Stimulated activated naive B cell treated with anti-CD40 and anti-IgM and Interleukin-4, amounts not matched to agents 10 μg/mL and 1 μg/mL and 100 μg/mL, for 72 hours (primary cell): ENCODE measurements at regions not wholly inside any gene's neighbourhood (a gene's known extent, or its start where the extent isn't known, plus 50 kb on each side); places are given as distances from the start of the nearest gene placed in this dataset.

Source experiments
- ATAC-seq, 2 donors: fragments of 150-1000 bp; cut with Tn5 transposase; replicated peaks; 2 replicates each; pipeline ENCODE4 v1.10.0; 2021; ENCODE audit warnings: moderate library complexity in 1 of 2
- DNase-seq: peaks from one replicate; pipeline ENCODE4 v3.0.0; 2021
- H3K27ac Mint-ChIP-seq: one replicate; pipeline ENCODE4 v1.8.0; 2022; ENCODE audit warnings: mild to moderate bottlenecking, mixed read lengths
- H3K27me3 Mint-ChIP-seq, 2 donors: one replicate each; pipeline ENCODE4 v1.8.0; 2022; ENCODE audit warnings: mixed read lengths in 2 of 2
- H3K36me3 Mint-ChIP-seq, 2 donors: one replicate each; pipeline ENCODE4 v1.8.0; 2022; ENCODE audit warnings: mixed read lengths in 2 of 2, mild to moderate bottlenecking in 1 of 2
- H3K4me1 Mint-ChIP-seq, 2 donors: one replicate each; pipeline ENCODE4 v1.8.0; 2022; ENCODE audit warnings: mixed read lengths in 2 of 2, mild to moderate bottlenecking in 1 of 2
- H3K4me3 Mint-ChIP-seq, 2 donors: one replicate each; pipeline ENCODE4 v1.8.0; 2022; ENCODE audit warnings: mild to moderate bottlenecking in 2 of 2, mixed read lengths in 2 of 2, moderate library complexity in 1 of 2
- H3K9me3 Mint-ChIP-seq, 2 donors: one replicate each; pipeline ENCODE4 v1.8.0; 2022; ENCODE audit warnings: mixed read lengths in 2 of 2, mild to moderate bottlenecking in 1 of 2

DNA sequence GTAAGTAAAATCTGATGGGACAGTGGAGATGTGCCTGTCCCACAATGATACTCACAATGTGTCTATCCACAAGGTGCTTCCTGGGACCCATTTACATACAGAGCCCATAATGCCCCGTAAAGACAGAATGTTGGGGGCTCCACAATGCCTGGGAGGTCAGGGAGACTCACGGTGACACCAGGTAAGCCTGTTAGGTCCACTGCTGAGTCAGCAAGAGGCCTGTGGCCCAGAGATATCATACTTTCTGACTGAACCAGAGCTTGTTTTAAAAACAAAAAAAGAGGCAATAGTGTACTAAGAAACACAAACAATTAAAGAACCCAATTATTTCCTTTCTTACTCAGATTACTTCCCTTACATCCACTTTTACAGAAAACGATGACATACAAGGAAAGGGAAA is 771.1 kb upstream of the ID2 start:
- DNase-seq (no peak), ATAC-seq (no peak)
- H3K36me3 Mint-ChIP-seq: no peaks in the 10 kb centered on the region
- H3K27ac Mint-ChIP-seq: no peak overlapping the region
- H3K4me3 Mint-ChIP-seq: no peak overlapping the region
- peaks cover 3 to 7% of the 10 kb centered on the region in 2 donors for H3K9me3 Mint-ChIP-seq
- H3K4me1 Mint-ChIP-seq: no peaks in the 10 kb centered on the region
- peaks cover 0 to 4% of the 10 kb centered on the region in 2 donors for H3K27me3 Mint-ChIP-seq

DNA sequence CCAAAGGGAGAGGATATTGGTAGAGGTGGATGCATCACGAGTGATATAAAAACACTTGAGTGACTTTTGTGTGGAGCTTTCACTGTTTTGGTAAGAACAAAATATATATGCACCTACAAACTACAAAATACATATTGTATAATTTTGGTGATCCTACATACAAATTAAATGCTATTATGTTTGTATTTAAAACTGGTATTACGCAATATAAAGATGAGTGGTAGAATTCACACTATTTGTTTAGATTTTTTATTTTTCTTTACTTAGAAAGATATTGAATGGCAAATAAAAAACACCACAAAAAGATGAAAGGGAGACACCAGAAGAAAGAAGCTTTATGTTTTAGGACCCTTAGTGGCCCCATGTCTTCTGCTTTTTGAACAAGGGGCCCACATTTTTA is 770.7 kb upstream of the ID2 start:
- H3K27ac Mint-ChIP-seq: no peak overlapping the region
- DNase-seq (no peak), ATAC-seq (no peak)
- H3K9me3 Mint-ChIP-seq: peaks cover 3 to 7% of the 10 kb centered on the region in 2 donors
- H3K27me3 Mint-ChIP-seq: peaks cover 0 to 4% of the 10 kb centered on the region in 2 donors
- H3K4me3 Mint-ChIP-seq: no peak overlapping the region
- H3K4me1 Mint-ChIP-seq: no peaks in the 10 kb centered on the region
- H3K36me3 Mint-ChIP-seq: no peaks in the 10 kb centered on the region

- H3K9me3 Mint-ChIP-seq: peaks cover 0 to 5% of the 10 kb centered on the region in 2 donors
- DNase-seq (no peak), ATAC-seq (no peak)
- H3K36me3 Mint-ChIP-seq: no peaks in the 10 kb centered on the region
- no peak overlapping the region for H3K4me3 Mint-ChIP-seq
- no peaks in the 10 kb centered on the region for H3K4me1 Mint-ChIP-seq
- no peak overlapping the region for H3K27ac Mint-ChIP-seq
- peaks cover 0 to 4% of the 10 kb centered on the region in 2 donors for H3K27me3 Mint-ChIP-seq
Measured at GRCh38 chr2:7913974-7914373, 767.9 kb upstream of the ID2 start.

- Mint-ChIP-seq H3K27ac (no peak overlapping the region), H3K9me3 (peaks cover 0 to 3% of the 10 kb centered on the region in 2 donors), H3K4me1 (no peaks in the 10 kb centered on the region), H3K27me3 (peaks cover 0 to 4% of the 10 kb centered on the region in 2 donors), H3K4me3 (no peak overlapping the region), H3K36me3 (no peaks in the 10 kb centered on the region)
- ATAC-seq (no peak), DNase-seq (no peak)
Measured at GRCh38 chr2:7915302-7916091, 766.4 kb upstream of the ID2 start.

DNA sequence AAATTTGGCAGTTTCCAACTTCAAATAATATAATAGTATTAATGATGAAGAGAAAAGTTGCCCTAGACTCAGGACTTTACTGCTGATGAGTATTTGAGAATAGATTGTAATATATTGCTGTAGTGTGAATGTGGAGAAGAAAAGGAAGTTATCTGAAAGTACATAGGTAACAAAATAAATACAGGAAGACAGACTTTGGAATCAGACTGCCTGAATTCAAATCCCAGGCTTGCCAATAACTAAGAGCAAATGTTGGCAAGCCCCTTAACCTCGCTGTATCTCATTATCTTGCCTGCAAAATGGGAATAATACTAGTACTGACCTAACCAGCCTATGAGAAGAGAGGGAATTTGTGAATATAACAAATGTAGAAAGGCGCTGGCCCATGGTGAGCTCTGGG is 765.2 kb upstream of the ID2 start:
- Mint-ChIP-seq H3K4me1 (no peaks in the 10 kb centered on the region), H3K36me3 (no peaks in the 10 kb centered on the region), H3K4me3 (no peak overlapping the region), H3K27me3 (peaks cover 0 to 4% of the 10 kb centered on the region in 2 donors), H3K9me3 (peaks cover 0 to 3% of the 10 kb centered on the region in 2 donors), H3K27ac (no peak overlapping the region)
- ATAC-seq (no peak), DNase-seq (no peak)

DNA sequence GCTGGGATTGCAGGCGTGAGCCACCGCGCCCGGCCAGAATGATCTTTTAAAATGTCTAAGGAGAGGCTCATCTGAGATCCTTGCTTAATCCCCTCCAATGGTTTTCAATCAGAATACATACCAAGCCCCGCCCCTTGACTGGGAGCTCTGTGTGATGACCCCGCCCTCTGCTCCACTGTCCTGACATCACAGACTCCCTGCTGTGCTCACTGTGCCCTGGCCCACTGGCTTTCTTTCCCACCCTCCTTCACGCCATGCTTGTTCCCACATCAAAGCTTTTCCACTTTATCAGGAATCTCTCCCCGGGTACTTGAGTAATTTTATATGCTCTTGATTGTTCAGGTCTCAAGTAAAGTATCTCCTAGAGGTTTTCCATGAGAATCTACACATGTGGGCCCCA is 762.3 kb upstream of the ID2 start:
- H3K4me1 Mint-ChIP-seq: peaks cover 0 to 3% of the 10 kb centered on the region in 2 donors
- no peak overlapping the region for H3K27ac Mint-ChIP-seq
- H3K4me3 Mint-ChIP-seq: no peak overlapping the region
- DNase-seq: no peak
- H3K9me3 Mint-ChIP-seq: peaks cover 5 to 6% of the 10 kb centered on the region in 2 donors
- no peaks in the 10 kb centered on the region for H3K27me3 Mint-ChIP-seq
- no peaks in the 10 kb centered on the region for H3K36me3 Mint-ChIP-seq
- ATAC-seq: no peak

- DNase-seq (no peak), ATAC-seq (peak; percentile 55 to 75)
- H3K27ac Mint-ChIP-seq: no peak overlapping the region
- peaks cover 5 to 6% of the 10 kb centered on the region in 2 donors for H3K9me3 Mint-ChIP-seq
- no peaks in the 10 kb centered on the region for H3K27me3 Mint-ChIP-seq
- no peak overlapping the region for H3K4me3 Mint-ChIP-seq
- peaks cover 0 to 4% of the 10 kb centered on the region in 2 donors for H3K4me1 Mint-ChIP-seq
- H3K36me3 Mint-ChIP-seq: no peaks in the 10 kb centered on the region
Measured at GRCh38 chr2:7924023-7924762, 757.7 kb upstream of the ID2 start.

GRCh38 chr2:7925506-7925905 is 756.4 kb upstream of the ID2 start:
- H3K4me1 Mint-ChIP-seq: peaks cover 0 to 4% of the 10 kb centered on the region in 2 donors
- H3K27me3 Mint-ChIP-seq: no peaks in the 10 kb centered on the region
- H3K27ac Mint-ChIP-seq: no peak overlapping the region
- H3K9me3 Mint-ChIP-seq: peaks cover 5 to 6% of the 10 kb centered on the region in 2 donors
- no peaks in the 10 kb centered on the region for H3K36me3 Mint-ChIP-seq
- ATAC-seq (no peak), DNase-seq (no peak)
- no peak overlapping the region for H3K4me3 Mint-ChIP-seq

- Mint-ChIP-seq H3K36me3 (no peaks in the 10 kb centered on the region), H3K4me3 (no peak overlapping the region), H3K27me3 (no peaks in the 10 kb centered on the region), H3K9me3 (peaks cover 3 to 5% of the 10 kb centered on the region in 2 donors), H3K4me1 (peaks cover 0 to 4% of the 10 kb centered on the region in 2 donors), H3K27ac (no peak overlapping the region)
- ATAC-seq (no peak), DNase-seq (no peak)
Measured at GRCh38 chr2:7927691-7928090, 754.2 kb upstream of the ID2 start.

- Mint-ChIP-seq H3K4me1 (peaks cover 0 to 2% of the 10 kb centered on the region in 2 donors), H3K27ac (no peak overlapping the region), H3K36me3 (no peaks in the 10 kb centered on the region), H3K9me3 (no peaks in the 10 kb centered on the region), H3K4me3 (no peak overlapping the region), H3K27me3 (peaks cover 0 to 4% of the 10 kb centered on the region in 2 donors)
- DNase-seq (no peak), ATAC-seq (no peak)
Measured at GRCh38 chr2:7929281-7929680, 752.6 kb upstream of the ID2 start.

DNA sequence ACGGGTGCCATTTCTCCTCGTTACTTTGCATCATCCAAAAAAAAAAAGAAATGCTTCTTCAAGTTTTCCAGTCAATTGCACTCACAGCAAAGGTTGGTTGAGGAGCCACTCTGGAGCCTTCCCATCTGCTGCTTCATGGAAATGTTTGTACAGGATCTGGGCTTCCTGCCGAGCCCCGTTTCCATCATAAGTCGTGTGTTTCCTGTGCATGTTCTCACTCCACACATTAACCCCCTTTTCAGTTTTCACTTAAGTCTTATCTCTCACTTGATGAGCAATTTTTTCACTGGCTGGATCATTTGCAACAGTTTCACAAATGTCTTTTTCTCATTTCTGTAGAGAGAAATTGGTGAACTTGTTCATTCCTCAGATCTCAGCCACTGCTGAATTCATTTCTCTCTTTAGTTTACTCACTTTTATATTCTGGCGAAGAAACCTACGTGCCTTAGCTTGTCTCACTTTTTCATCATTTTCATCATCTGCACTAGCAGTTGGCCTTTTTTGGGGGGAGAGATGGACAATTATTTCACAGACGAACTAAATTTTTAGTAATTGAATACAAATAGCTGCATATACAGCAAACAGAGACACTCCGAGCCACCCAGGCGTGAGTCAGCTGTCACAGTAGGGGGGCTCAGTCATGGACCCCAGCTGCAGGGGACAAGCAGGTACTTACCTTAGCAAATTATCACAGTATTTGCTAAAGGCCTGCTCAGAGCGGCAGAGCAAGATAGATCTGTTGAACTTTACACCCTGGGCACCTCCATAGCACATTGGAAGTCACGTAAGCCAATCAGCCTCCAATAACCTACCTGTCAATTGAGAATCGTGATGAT is 750.8 kb upstream of the ID2 start:
- H3K36me3 Mint-ChIP-seq: no peaks in the 10 kb centered on the region
- no peak for DNase-seq

DNA sequence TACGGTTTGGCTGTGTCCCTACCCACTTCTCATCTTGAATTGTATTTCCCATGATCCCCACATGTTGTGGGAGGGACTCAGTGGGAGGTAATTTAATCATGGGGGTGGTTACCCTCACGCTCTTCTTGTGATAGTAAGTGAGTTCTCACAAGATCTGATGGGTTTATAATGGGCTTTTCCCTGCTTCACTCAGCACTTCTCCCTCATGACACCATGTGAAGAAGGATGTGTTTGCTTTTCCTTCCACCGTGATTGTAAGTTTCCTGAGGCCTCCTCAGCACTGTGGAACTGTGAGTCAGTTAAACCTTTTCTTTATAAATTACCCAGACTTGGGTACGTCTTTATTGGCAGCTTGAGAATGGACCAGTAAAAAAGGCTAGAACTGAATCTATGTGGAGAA is 750.0 kb upstream of the ID2 start:
- no peaks in the 10 kb centered on the region for H3K4me1 Mint-ChIP-seq
- no peaks in the 10 kb centered on the region for H3K36me3 Mint-ChIP-seq
- no peak for DNase-seq
- H3K27ac Mint-ChIP-seq: no peak overlapping the region
- H3K4me3 Mint-ChIP-seq: no peak overlapping the region
- H3K9me3 Mint-ChIP-seq: no peaks in the 10 kb centered on the region
- peaks cover 0 to 4% of the 10 kb centered on the region in 2 donors for H3K27me3 Mint-ChIP-seq
- ATAC-seq: no peak

More for the DNA sequence above, 750.8 kb upstream of the ID2 start:
- peaks cover 0 to 4% of the 10 kb centered on the region in 2 donors for H3K27me3 Mint-ChIP-seq
- H3K27ac Mint-ChIP-seq: no peak overlapping the region
- H3K9me3 Mint-ChIP-seq: no peaks in the 10 kb centered on the region
- no peak overlapping the region for H3K4me3 Mint-ChIP-seq
- no peak for ATAC-seq
- H3K4me1 Mint-ChIP-seq: no peaks in the 10 kb centered on the region

GRCh38 chr2:7933672-7934071 is 748.2 kb upstream of the ID2 start:
- Mint-ChIP-seq H3K4me3 (no peak overlapping the region), H3K36me3 (no peaks in the 10 kb centered on the region), H3K27ac (no peak overlapping the region), H3K9me3 (no peaks in the 10 kb centered on the region), H3K27me3 (peaks cover 0 to 15% of the 10 kb centered on the region in 2 donors), H3K4me1 (no peaks in the 10 kb centered on the region)
- ATAC-seq (no peak), DNase-seq (no peak)

GRCh38 chr2:7934476-7934875 is 747.4 kb upstream of the ID2 start:
- Mint-ChIP-seq H3K4me3 (no peak overlapping the region), H3K36me3 (no peaks in the 10 kb centered on the region), H3K4me1 (no peaks in the 10 kb centered on the region), H3K9me3 (no peaks in the 10 kb centered on the region), H3K27me3 (peaks cover 0 to 17% of the 10 kb centered on the region in 2 donors), H3K27ac (no peak overlapping the region)
- DNase-seq: no peak
- ATAC-seq: no peak
